Central memory CD8-positive, alpha-beta T cell (primary cell): ENCODE measurements at regions not wholly inside any gene's neighbourhood (a gene's known extent, or its start where the extent isn't known, plus 50 kb on each side); places are given as distances from the start of the nearest gene placed in this dataset.

Experiments used
- ATAC-seq: fragments of 150-1000 bp; cut with Tn5 transposase; replicated peaks from 2 replicates; pipeline ENCODE4 v1.10.0; 2022; ENCODE audit warnings: mild to moderate bottlenecking, moderate FRiP score, moderate number of reproducible peaks; ENCODE audit not compliant: poor library complexity, severe bottlenecking; ENCODE audit errors: extremely low read depth
- DNase-seq, 2 donors: peaks; one replicate each; pipeline ENCODE4 v3.0.0; 2021; ENCODE audit warnings: low spot score in 2 of 2
- H3K27ac Mint-ChIP-seq: one replicate; pipeline ENCODE4 v1.8.0; 2022; ENCODE audit warnings: low read depth, mild to moderate bottlenecking, moderate library complexity, mixed read lengths
- H3K27me3 Mint-ChIP-seq: one replicate; pipeline ENCODE4 v1.8.0; 2022; ENCODE audit warnings: mixed read lengths
- H3K36me3 Mint-ChIP-seq: one replicate; pipeline ENCODE4 v1.8.0; 2022; ENCODE audit warnings: mild to moderate bottlenecking, moderate library complexity, mixed read lengths; ENCODE audit not compliant: insufficient read depth
- H3K4me1 Mint-ChIP-seq: one replicate; pipeline ENCODE4 v1.8.0; 2022; ENCODE audit warnings: mixed read lengths
- H3K4me3 Mint-ChIP-seq: one replicate; pipeline ENCODE4 v1.8.0; 2022; ENCODE audit warnings: mild to moderate bottlenecking, moderate library complexity, mixed read lengths
- H3K9me3 Mint-ChIP-seq: one replicate; pipeline ENCODE4 v1.8.0; 2022; ENCODE audit warnings: mixed read lengths

GRCh38 chr1:55287723-55288122 is 72.6 kb upstream of the USP24 start:
- peaks cover 17% of the 10 kb centered on the region for H3K27me3 Mint-ChIP-seq
- ATAC-seq: no peak
- no peaks in the 10 kb centered on the region for H3K9me3 Mint-ChIP-seq
- DNase-seq: no peak
- H3K27ac Mint-ChIP-seq: no peak overlapping the region
- H3K36me3 Mint-ChIP-seq: no peaks in the 10 kb centered on the region
- H3K4me1 Mint-ChIP-seq: no peaks in the 10 kb centered on the region
- no peak overlapping the region for H3K4me3 Mint-ChIP-seq

GRCh38 chr1:55286856-55287602 is 71.9 kb upstream of the USP24 start:
- no peak for ATAC-seq
- Mint-ChIP-seq H3K4me3 (no peak overlapping the region), H3K27ac (no peak overlapping the region), H3K4me1 (no peaks in the 10 kb centered on the region), H3K27me3 (peaks cover 10% of the 10 kb centered on the region), H3K36me3 (no peaks in the 10 kb centered on the region), H3K9me3 (no peaks in the 10 kb centered on the region)
- DNase-seq: no peak

GRCh38 chr1:55285834-55286233 is 70.7 kb upstream of the USP24 start:
- Mint-ChIP-seq H3K4me1 (no peaks in the 10 kb centered on the region), H3K36me3 (no peaks in the 10 kb centered on the region), H3K4me3 (no peak overlapping the region), H3K27ac (no peak overlapping the region), H3K9me3 (no peaks in the 10 kb centered on the region), H3K27me3 (peaks cover 10% of the 10 kb centered on the region)
- ATAC-seq: no peak
- no peak for DNase-seq

- H3K4me3 Mint-ChIP-seq: no peak overlapping the region
- DNase-seq (no peak), ATAC-seq (no peak)
- H3K9me3 Mint-ChIP-seq: no peaks in the 10 kb centered on the region
- no peak overlapping the region for H3K27ac Mint-ChIP-seq
- H3K36me3 Mint-ChIP-seq: no peaks in the 10 kb centered on the region
- H3K27me3 Mint-ChIP-seq: peaks cover 10% of the 10 kb centered on the region
- no peaks in the 10 kb centered on the region for H3K4me1 Mint-ChIP-seq
Measured at GRCh38 chr1:55284856-55285255, 69.7 kb upstream of the USP24 start.

- Mint-ChIP-seq H3K27me3 (no peaks in the 10 kb centered on the region), H3K36me3 (no peaks in the 10 kb centered on the region)
- ATAC-seq: no peak
Measured at GRCh38 chr1:55282058-55282457, 66.9 kb upstream of the USP24 start.

GRCh38 chr1:55280731-55281130 is 65.6 kb upstream of the USP24 start:
- H3K9me3 Mint-ChIP-seq: no peaks in the 10 kb centered on the region
- DNase-seq (no peak), ATAC-seq (no peak)
- H3K4me3 Mint-ChIP-seq: no peak overlapping the region
- H3K27me3 Mint-ChIP-seq: no peaks in the 10 kb centered on the region
- H3K27ac Mint-ChIP-seq: no peak overlapping the region
- peaks cover 8% of the 10 kb centered on the region for H3K4me1 Mint-ChIP-seq
- no peaks in the 10 kb centered on the region for H3K36me3 Mint-ChIP-seq

More at GRCh38 chr1:55282058-55282457, 66.9 kb upstream of the USP24 start:
- peaks cover 7% of the 10 kb centered on the region for H3K4me1 Mint-ChIP-seq
- H3K27ac Mint-ChIP-seq: no peak overlapping the region
- no peak for DNase-seq
- no peak overlapping the region for H3K4me3 Mint-ChIP-seq
- no peaks in the 10 kb centered on the region for H3K9me3 Mint-ChIP-seq

- no peaks in the 10 kb centered on the region for H3K36me3 Mint-ChIP-seq
- DNase-seq (no peak), ATAC-seq (no peak)
Measured at GRCh38 chr1:55279627-55280026, 64.5 kb upstream of the USP24 start.

GRCh38 chr1:55278378-55278777 is 63.2 kb upstream of the USP24 start:
- DNase-seq (no peak), ATAC-seq (no peak)
- no peaks in the 10 kb centered on the region for H3K36me3 Mint-ChIP-seq
- no peak overlapping the region for H3K4me3 Mint-ChIP-seq
- no peak overlapping the region for H3K27ac Mint-ChIP-seq
- no peaks in the 10 kb centered on the region for H3K27me3 Mint-ChIP-seq
- no peaks in the 10 kb centered on the region for H3K9me3 Mint-ChIP-seq
- peaks cover 15% of the 10 kb centered on the region for H3K4me1 Mint-ChIP-seq

More at GRCh38 chr1:55279627-55280026, 64.5 kb upstream of the USP24 start:
- H3K4me1 Mint-ChIP-seq: peaks cover 8% of the 10 kb centered on the region
- no peak overlapping the region for H3K27ac Mint-ChIP-seq
- H3K4me3 Mint-ChIP-seq: no peak overlapping the region
- H3K9me3 Mint-ChIP-seq: no peaks in the 10 kb centered on the region
- no peaks in the 10 kb centered on the region for H3K27me3 Mint-ChIP-seq

GRCh38 chr1:55277377-55278130 is 62.4 kb upstream of the USP24 start:
- no peaks in the 10 kb centered on the region for H3K36me3 Mint-ChIP-seq
- peaks cover 18% of the 10 kb centered on the region for H3K4me1 Mint-ChIP-seq
- H3K4me3 Mint-ChIP-seq: no peak overlapping the region
- no peaks in the 10 kb centered on the region for H3K27me3 Mint-ChIP-seq
- DNase-seq (peak; percentile 59 to 60), ATAC-seq (peak; percentile 82)
- no peaks in the 10 kb centered on the region for H3K9me3 Mint-ChIP-seq
- H3K27ac Mint-ChIP-seq: peak overlapping the region; percentile 12

GRCh38 chr1:55276671-55277376 is 61.7 kb upstream of the USP24 start:
- Mint-ChIP-seq H3K36me3 (no peaks in the 10 kb centered on the region), H3K4me1 (peaks cover 18% of the 10 kb centered on the region), H3K9me3 (no peaks in the 10 kb centered on the region), H3K27me3 (no peaks in the 10 kb centered on the region), H3K27ac (no peak overlapping the region), H3K4me3 (no peak overlapping the region)
- ATAC-seq (no peak), DNase-seq (no peak)

- Mint-ChIP-seq H3K9me3 (no peaks in the 10 kb centered on the region), H3K36me3 (no peaks in the 10 kb centered on the region), H3K27ac (no peak overlapping the region), H3K4me3 (no peak overlapping the region), H3K4me1 (peaks cover 18% of the 10 kb centered on the region), H3K27me3 (no peaks in the 10 kb centered on the region)
- no peak for ATAC-seq
- DNase-seq: no peak
Measured at GRCh38 chr1:55275941-55276341, 60.8 kb upstream of the USP24 start.

- Mint-ChIP-seq H3K36me3 (no peaks in the 10 kb centered on the region), H3K9me3 (no peaks in the 10 kb centered on the region), H3K4me1 (peaks cover 18% of the 10 kb centered on the region), H3K27me3 (no peaks in the 10 kb centered on the region), H3K27ac (no peak overlapping the region), H3K4me3 (no peak overlapping the region)
- ATAC-seq: no peak
- no peak for DNase-seq
Measured at GRCh38 chr1:55275151-55275748, 60.1 kb upstream of the USP24 start.
